ENCODE measurements at regions not wholly inside any gene's neighbourhood (a gene's known extent, or its start where the extent isn't known, plus 50 kb on each side); places are given as distances from the start of the nearest gene placed in this dataset.

DNA sequence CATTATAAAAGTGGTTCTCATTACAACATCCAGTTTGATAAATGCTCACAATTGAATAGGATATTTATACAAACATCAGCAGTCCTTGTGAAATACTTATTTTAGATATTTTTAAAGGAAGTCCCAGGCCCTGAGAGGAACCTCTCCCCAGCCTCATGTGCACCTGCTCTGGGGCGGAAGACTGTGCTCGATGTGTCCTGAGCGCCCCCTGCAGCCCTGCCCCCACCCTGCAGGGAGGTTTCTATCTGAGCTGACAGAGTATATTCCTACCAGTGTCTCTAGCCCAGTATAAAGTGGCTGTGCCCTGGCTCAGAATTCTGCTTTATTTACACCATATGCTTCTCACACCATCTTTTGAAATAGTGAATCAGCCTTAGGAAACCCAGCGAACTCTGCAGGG is 1349.1 kb downstream of the TMEM121 start:
- TF ChIP-seq EZH2 (IDR thresholded peaks at IDR 0.05) (no peak), POLR2AphosphoS5 (IDR thresholded peaks at IDR 0.05; ENCODE audit: borderline replicate concordance, low read depth, low read length) (no peak), FOXP2 (optimal IDR thresholded peaks at IDR 0.05; ENCODE audit: control extremely low read depth, extremely low read length, insufficient read depth) (no peak)

All from SK-N-MC (cell line).